H1 (cell line): ENCODE measurements at regions not wholly inside any gene's neighbourhood (a gene's known extent, or its start where the extent isn't known, plus 50 kb on each side); places are given as distances from the start of the nearest gene placed in this dataset.

Experiments
- CTCF ChIA-PET: fragments of 300-600 bp; sonication (Branson Sonifier 250); formaldehyde crosslinking; loops from one replicate; lab custom pipeline; 2021; ENCODE audit not compliant: partially characterized antibody; lab: Charles Lee
- POLR2A ChIA-PET: fragments of 300-600 bp; sonication (Branson Sonifier 250); formaldehyde crosslinking; loops from one replicate; lab custom pipeline; 2021; ENCODE audit warnings: inconsistent platforms; ENCODE audit not compliant: partially characterized antibody; lab: Charles Lee
- DNase-seq, 2 experiments: peaks; one replicate each; pipeline versions ENCODE4 v3.0.0 to v3.0.0-alpha.2; 2010 to 2022; ENCODE audit warnings: low spot score in 2 of 2, low read depth in 1 of 2, mixed read lengths in 1 of 2
- FAIRE-seq: peaks from 2 replicates; lab custom pipeline; 2011; peaks lifted over from hg19 to GRCh38; lab: Jason Lieb, UNC
- H2AFZ ChIP-seq: 2 replicates; pipeline ENCODE4 v1.8.1; 2012; ENCODE audit warnings: low read length, inconsistent platforms
- H2AK5ac ChIP-seq: 2 replicates; pipeline ENCODE4 v1.6.1; 2013; ENCODE audit warnings: low read depth, low read length
- H2BK120ac ChIP-seq: replicated peaks from 2 replicates; pipeline ENCODE3; 2013; ENCODE audit warnings: low read depth, low read length, inconsistent platforms
- H2BK12ac ChIP-seq: 2 replicates; pipeline ENCODE4 v1.6.1; 2013; ENCODE audit warnings: low read depth, low read length
- H2BK15ac ChIP-seq: 2 replicates; pipeline ENCODE4 v1.6.1; 2013; ENCODE audit warnings: low read length
- H2BK20ac ChIP-seq: 2 replicates; pipeline ENCODE4 v1.6.1; 2013; ENCODE audit warnings: low read length
- H2BK5ac ChIP-seq: 2 replicates; pipeline ENCODE4 v1.6.1; 2013; ENCODE audit warnings: low read depth, low read length
- H3K14ac ChIP-seq: 2 replicates; pipeline ENCODE4 v1.6.1; 2013; ENCODE audit warnings: inconsistent platforms; ENCODE audit not compliant: insufficient read length
- H3K18ac ChIP-seq: 2 replicates; pipeline ENCODE4 v1.6.1; 2013; ENCODE audit warnings: low read length; ENCODE audit errors: extremely low read depth
- H3K23ac ChIP-seq: 2 replicates; pipeline ENCODE4 v1.6.1; 2013; ENCODE audit warnings: inconsistent platforms; ENCODE audit not compliant: insufficient read length
- H3K23me2 ChIP-seq: 2 replicates; pipeline ENCODE4 v1.6.1; 2013; ENCODE audit warnings: low read depth, low read length
- H3K27ac ChIP-seq: 2 replicates; pipeline ENCODE4 v1.6.1; 2011; ENCODE audit warnings: low read depth, low read length, inconsistent platforms
- H3K27me3 ChIP-seq, 4 experiments: replicated peaks in 1 of 4; 1 replicate in 1 of 4; 2 replicates in 3 of 4; pipeline versions ENCODE4 v1.6.1 to v1.8.1; 2011 to 2013; ENCODE audit warnings: low read length in 3 of 4, mild to moderate bottlenecking in 3 of 4, inconsistent platforms in 2 of 4, mixed read lengths in 2 of 4, moderate library complexity in 1 of 4; ENCODE audit not compliant: control insufficient read depth in 3 of 4, insufficient read depth in 3 of 4; ENCODE audit errors: extremely low read depth in 1 of 4
- H3K36me3 ChIP-seq, 4 experiments: 2 replicates each; pipeline versions ENCODE4 v1.6.1 to v1.8.1; 2011 to 2013; ENCODE audit warnings: mild to moderate bottlenecking in 4 of 4, low read length in 3 of 4, moderate library complexity in 2 of 4, control low read depth in 1 of 4, inconsistent platforms in 1 of 4; ENCODE audit not compliant: insufficient read depth in 4 of 4, control insufficient read depth in 2 of 4
- H3K4ac ChIP-seq: replicated peaks from 2 replicates; pipeline ENCODE3; 2013; ENCODE audit warnings: low read length, low read depth, mixed read lengths, inconsistent platforms; ENCODE audit not compliant: insufficient read length
- H3K4me1 ChIP-seq, 4 experiments: replicated peaks in 1 of 4; 1 replicate in 1 of 4; 2 replicates in 3 of 4; pipeline versions ENCODE4 v1.6.1 to v1.8.1; 2011 to 2013; ENCODE audit warnings: low read length in 3 of 4, inconsistent platforms in 2 of 4, mixed read lengths in 1 of 4; ENCODE audit not compliant: insufficient read depth in 4 of 4, control insufficient read depth in 3 of 4
- H3K4me2 ChIP-seq, 2 experiments: 2 replicates each; pipeline versions ENCODE4 v1.6.1 to v1.8.1; 2011 to 2013; ENCODE audit warnings: low read depth in 2 of 2, low read length in 2 of 2, control low read depth in 1 of 2, inconsistent platforms in 1 of 2, mild to moderate bottlenecking in 1 of 2; ENCODE audit not compliant: insufficient read depth in 1 of 2
- H3K4me3 ChIP-seq, 4 experiments: fragments of 200-600, 300-600 bp in 1 of 4; sonication (generic), shearing (Covaris generic), sonication (Bioruptor Twin) in 1 of 4; 2 replicates each; pipeline versions ENCODE4 v1.5.1 to v1.8.1; 2011 to 2016; ENCODE audit warnings: low read length in 4 of 4, low read depth in 3 of 4, control low read depth in 2 of 4, inconsistent platforms in 2 of 4, mild to moderate bottlenecking in 2 of 4, mixed read lengths in 1 of 4, moderate library complexity in 1 of 4; ENCODE audit not compliant: insufficient read depth in 2 of 4; ENCODE audit errors: extremely low read depth in 1 of 4
- H3K56ac ChIP-seq: replicated peaks from 2 replicates; pipeline ENCODE3; 2013; ENCODE audit warnings: low read depth, mild to moderate bottlenecking, mixed read lengths, low read length, inconsistent platforms; ENCODE audit not compliant: insufficient read length
- H3K79me1 ChIP-seq: 2 replicates; pipeline ENCODE4 v1.6.1; 2013; ENCODE audit warnings: low read depth, low read length, control low read depth
- H3K79me2 ChIP-seq, 2 experiments: 2 replicates each; pipeline versions ENCODE4 v1.6.1 to v1.8.1; 2012 to 2013; ENCODE audit warnings: low read length in 2 of 2, mild to moderate bottlenecking in 2 of 2, inconsistent platforms in 1 of 2; ENCODE audit not compliant: insufficient read depth in 2 of 2, control insufficient read depth in 1 of 2
- H3K9ac ChIP-seq, 4 experiments: replicated peaks in 1 of 4; 1 replicate in 1 of 4; 2 replicates in 3 of 4; pipeline versions ENCODE4 v1.6.1 to v1.8.1; 2011 to 2013; ENCODE audit warnings: low read depth in 3 of 4, low read length in 3 of 4, control low read depth in 2 of 4, mild to moderate bottlenecking in 2 of 4, moderate library complexity in 2 of 4, inconsistent platforms in 1 of 4; ENCODE audit errors: extremely low read depth in 1 of 4
- H3K9me3 ChIP-seq, 2 experiments: 2 replicates each; pipeline versions ENCODE4 v1.6.1 to v1.8.1; 2012 to 2013; ENCODE audit warnings: mild to moderate bottlenecking in 2 of 2, moderate library complexity in 2 of 2, control low read depth in 1 of 2, inconsistent platforms in 1 of 2, low read depth in 1 of 2, low read length in 1 of 2, mixed read lengths in 1 of 2; ENCODE audit not compliant: insufficient read depth in 2 of 2
- H4K20me1 ChIP-seq, 2 experiments: replicated peaks in 1 of 2; 2 replicates each; pipeline versions ENCODE3 to v1.8.1; 2011 to 2013; ENCODE audit warnings: inconsistent platforms in 2 of 2, low read length in 2 of 2, mild to moderate bottlenecking in 1 of 2; ENCODE audit not compliant: insufficient read depth in 2 of 2, control insufficient read depth in 1 of 2
- H4K5ac ChIP-seq: 2 replicates; pipeline ENCODE4 v1.6.1; 2013; ENCODE audit warnings: low read length, low read depth, mixed read lengths, inconsistent platforms; ENCODE audit not compliant: insufficient read length
- H4K8ac ChIP-seq: 2 replicates; pipeline ENCODE4 v1.8.0; 2013; ENCODE audit warnings: mild to moderate bottlenecking, moderate library complexity, low read length, inconsistent platforms; ENCODE audit not compliant: insufficient read depth; ENCODE audit errors: extremely low read depth
- H4K91ac ChIP-seq: replicated peaks from 2 replicates; pipeline ENCODE3; 2013; ENCODE audit warnings: low read length, mixed read lengths, inconsistent platforms; ENCODE audit not compliant: insufficient read length
- CBX5 ChIP-seq: fragments of 300-800, 300-1000 bp; sonication (generic); IDR thresholded peaks from 2 replicates; pipeline ENCODE4 v1.7.1; 2016; ENCODE audit warnings: antibody characterized with exemption, low read length, low read depth
- CBX8 ChIP-seq: fragments of 300-800, 300-1000 bp; sonication (generic); IDR thresholded peaks from 2 replicates; pipeline ENCODE4 v1.7.1; 2016; ENCODE audit warnings: low read depth, low read length, borderline replicate concordance
- CHD1 ChIP-seq: IDR thresholded peaks from 2 replicates; pipeline ENCODE4 v1.6.1; 2012; ENCODE audit warnings: low read depth, low read length, improper control_type of control experiment
- CREB1 ChIP-seq: IDR thresholded peaks from 2 replicates; pipeline ENCODE4 v1.6.1; 2012; ENCODE audit warnings: inconsistent platforms
- E2F6 ChIP-seq: IDR thresholded peaks from 2 replicates; pipeline ENCODE4 v1.6.1; 2012; ENCODE audit warnings: inconsistent platforms
- EZH2 ChIP-seq: fragments of 200-600 bp; sonication (generic); IDR thresholded peaks from 2 replicates; pipeline ENCODE4 v1.7.1; 2012; ENCODE audit warnings: low read depth, mild to moderate bottlenecking, moderate library complexity, low read length, inconsistent platforms; ENCODE audit not compliant: severe bottlenecking
- JUN ChIP-seq: IDR thresholded peaks from 2 replicates; pipeline ENCODE4 v1.6.1; 2011; ENCODE audit warnings: low read depth, mild to moderate bottlenecking, improper control_type of control experiment, low read length
- KDM5A ChIP-seq: fragments of 200-600 bp; IDR thresholded peaks from 2 replicates; pipeline ENCODE4 v1.7.1; 2012; ENCODE audit warnings: mild to moderate bottlenecking, low read length, inconsistent platforms, mixed read lengths
- NANOG ChIP-seq: IDR thresholded peaks from 2 replicates; pipeline ENCODE4 v1.6.1; 2011; ENCODE audit warnings: low read length, low read depth, mild to moderate bottlenecking, inconsistent platforms; ENCODE audit not compliant: insufficient read depth, poor library complexity, severe bottlenecking
- PHF8 ChIP-seq: fragments of 200-600 bp; sonication (generic); conservative IDR thresholded peaks from 2 replicates; pipeline ENCODE4 v1.7.1; 2012; ENCODE audit warnings: low read depth, mild to moderate bottlenecking, inconsistent platforms, low read length, moderate library complexity
- POLR2A ChIP-seq, 2 experiments: IDR thresholded peaks; 1 replicate in 1 of 2; 2 replicates in 1 of 2; pipeline ENCODE4 v1.6.1; 2011; ENCODE audit warnings: low read depth in 2 of 2, low read length in 2 of 2, mild to moderate bottlenecking in 2 of 2; ENCODE audit errors: control extremely low read depth in 1 of 2
- RXRA ChIP-seq: IDR thresholded peaks from 2 replicates; pipeline ENCODE4 v1.6.1; 2011; ENCODE audit warnings: low read depth, mild to moderate bottlenecking, low read length, moderate library complexity; ENCODE audit not compliant: insufficient read depth
- SAP30 ChIP-seq: fragments of 300-600 bp; sonication (generic); IDR thresholded peaks from 2 replicates; pipeline ENCODE4 v1.7.1; 2012; ENCODE audit warnings: low read length, moderate library complexity, mild to moderate bottlenecking, inconsistent platforms; ENCODE audit not compliant: insufficient read depth, insufficient replicate concordance
- SIRT6 ChIP-seq: IDR thresholded peaks from one replicate; pipeline ENCODE4 v1.7.1; 2012; ENCODE audit warnings: low read length, inconsistent platforms
- ZNF274 ChIP-seq: IDR thresholded peaks from 2 replicates; pipeline ENCODE4 v1.7.0; 2012; ENCODE audit warnings: low read length, borderline replicate concordance; ENCODE audit errors: extremely low read depth
- WGBS, 2 experiments: shearing (Covaris generic) in 1 of 2; methylation state at CpG; one replicate each; pipeline versions ENCODE4 v1.1.6 to v1.1.7; 2013 to 2015; ENCODE audit warnings: low lambda C conversion rate in 2 of 2, mixed read lengths in 2 of 2, inconsistent platforms in 1 of 2, low coverage in 1 of 2, missing lambda C conversion rate in 1 of 2; ENCODE audit not compliant: insufficient replicate concordance in 2 of 2, insufficient coverage in 1 of 2, insufficient read length in 1 of 2; ENCODE audit errors: extremely low coverage in 1 of 2, missing lambda C conversion rate in 1 of 2; 5-methylcytosine and 5-hydroxymethylcytosine counted together

GRCh38 chr16:85356157-85356556 lies 243.9 kb upstream of the CIBAR2 start:
- Histone ChIP-seq H4K5ac (no peak overlapping the region), H3K4me2 (no peak overlapping the region), H3K18ac (no peak overlapping the region), H2BK5ac (no peak overlapping the region), H4K20me1 (peaks cover 0 to 6% of the 10 kb centered on the region in 2 experiments), H3K23ac (no peak overlapping the region), H3K56ac (no peak overlapping the region), H3K4me3 (no peak overlapping the region), H2AK5ac (no peak overlapping the region), H3K14ac (no peak overlapping the region), H3K79me2 (no peaks in the 10 kb centered on the region), H2AFZ (no peak overlapping the region), H3K4ac (no peak overlapping the region), H3K9ac (no peak overlapping the region), H3K27me3 (no peaks in the 10 kb centered on the region), H3K36me3 (no peaks in the 10 kb centered on the region), H4K91ac (no peak overlapping the region), H3K27ac (no peak overlapping the region), H2BK12ac (no peak overlapping the region), H2BK15ac (no peak overlapping the region), H3K9me3 (peaks cover 6 to 8% of the 10 kb centered on the region in 2 experiments; a peak in 3 of 4 replicates), H3K79me1 (no peaks in the 10 kb centered on the region; the same call in 1 of the 2 replicates), H3K4me1 (peaks cover 0 to 8% (median 3%) of the 10 kb centered on the region in 4 experiments; a peak in 3 of 7 replicates), H2BK20ac (no peak overlapping the region), H2BK120ac (no peak overlapping the region), H4K8ac (no peak overlapping the region; the same call in 1 of the 2 replicates), H3K23me2 (no peaks in the 10 kb centered on the region)
- FAIRE-seq, result no peak
- CTCF ChIA-PET, result interaction anchor here (0.7 to 11.6 kb wide), 9 partner anchors 9 to 108 kb away, joined by 3 to 177 read pairs (median 4); no protein-coding TSS in a partner anchor
- 93% methylated on average over 17 of the region's 17 CpGs; no CpG with 5 or more reads in 1 of the 2 experiments for WGBS, 2 experiments
- POLR2A ChIA-PET, result no interaction called here
- no peak for DNase-seq
- no peak for TF ChIP-seq ZNF274
- no peak for TF ChIP-seq CREB1
- TF ChIP-seq SIRT6, result no peak
- TF ChIP-seq KDM5A, result no peak
- no peak for TF ChIP-seq JUN
- no peak for TF ChIP-seq CHD1
- no peak for TF ChIP-seq CBX8
- no peak for TF ChIP-seq EZH2
- no peak for TF ChIP-seq RXRA
- TF ChIP-seq E2F6, result no peak
- no peak for TF ChIP-seq CBX5
- TF ChIP-seq NANOG, result no peak
- no peak for TF ChIP-seq POLR2A (IDR thresholded peaks at IDR 0.05; ENCODE audit: control extremely low read depth in 1 of 2, low read depth in 2 of 2, low read length in 2 of 2)
- no peak for TF ChIP-seq PHF8
- no peak for TF ChIP-seq SAP30
